OCI-LY3 (cell line): ENCODE measurements at regions not wholly inside any gene's neighbourhood (a gene's known extent, or its start where the extent isn't known, plus 50 kb on each side); places are given as distances from the start of the nearest gene placed in this dataset.

Experiments used
- H2AFZ ChIP-seq: fragments of 200-600, 300-600 bp; shearing (Covaris generic); 2 replicates; pipeline ENCODE4 v1.6.0; 2014; ENCODE audit warnings: antibody characterized with exemption, low read depth, low read length
- H3K27ac ChIP-seq: fragments of 200-600, 300-600 bp; sonication (generic); 2 replicates; pipeline ENCODE4 v1.5.1; 2014; ENCODE audit warnings: mild to moderate bottlenecking, low read length, moderate library complexity, mixed read lengths
- H3K27me3 ChIP-seq: fragments of 200-600, 300-600 bp; sonication (generic); 2 replicates; pipeline ENCODE4 v1.6.1; 2014; ENCODE audit warnings: low read depth, low read length, mixed read lengths
- H3K36me3 ChIP-seq: fragments of 200-600, 300-600 bp; sonication (generic); replicated peaks from 2 replicates; pipeline ENCODE3; 2014; ENCODE audit warnings: low read depth, low read length, mixed read lengths
- H3K4me1 ChIP-seq: fragments of 300-600, 200-600 bp; sonication (generic); 2 replicates; pipeline ENCODE4 v1.6.1; 2014; ENCODE audit warnings: low read length, mixed read lengths
- H3K4me2 ChIP-seq: fragments of 200-600, 300-600 bp; sonication (generic); 2 replicates; pipeline ENCODE4 v1.6.1; 2014; ENCODE audit warnings: low read length, mixed read lengths
- H3K4me3 ChIP-seq: fragments of 300-600, 200-600 bp; sonication (generic); 2 replicates; pipeline ENCODE4 v1.5.1; 2014; ENCODE audit warnings: antibody characterized with exemption, mild to moderate bottlenecking, low read length, moderate library complexity
- H3K79me2 ChIP-seq: fragments of 300-600, 200-600 bp; shearing (Covaris generic); 2 replicates; pipeline ENCODE4 v1.6.1; 2014; ENCODE audit warnings: mild to moderate bottlenecking, low read length, mixed read lengths
- H3K9ac ChIP-seq: fragments of 300-600, 200-600 bp; shearing (Covaris generic); 2 replicates; pipeline ENCODE4 v1.6.0; 2014; ENCODE audit warnings: mild to moderate bottlenecking, low read length, moderate library complexity
- H3K9me3 ChIP-seq: fragments of 200-600, 300-600 bp; shearing (Covaris generic); 2 replicates; pipeline ENCODE4 v1.6.1; 2014; ENCODE audit warnings: low read length, mixed read lengths; ENCODE audit not compliant: insufficient read depth
- H4K20me1 ChIP-seq: fragments of 200-600, 300-600 bp; sonication (generic); 2 replicates; pipeline ENCODE4 v1.6.1; 2016; ENCODE audit warnings: low read length, mixed read lengths; ENCODE audit not compliant: insufficient read depth
- CTCF ChIP-seq: fragments of 200-600, 300-600 bp; sonication (generic); IDR thresholded peaks from 2 replicates; pipeline ENCODE4 v1.5.1; 2014; ENCODE audit warnings: antibody characterized with exemption, low read length, low read depth
- EZH2phosphoT487 ChIP-seq: fragments of 200-600 bp; shearing (Covaris generic); IDR thresholded peaks from 2 replicates; pipeline ENCODE4 v1.6.1; 2018; ENCODE audit warnings: antibody characterized with exemption, mixed run types, low read depth

- H3K4me1 ChIP-seq = no peaks in the 10 kb centered on the region
- H2AFZ ChIP-seq = no peak overlapping the region
- TF ChIP-seq CTCF (no peak), EZH2phosphoT487 (no peak)
- H3K4me2 ChIP-seq = no peak overlapping the region
- H3K79me2 ChIP-seq = no peaks in the 10 kb centered on the region
- H3K27ac ChIP-seq = no peak overlapping the region
- no peaks in the 10 kb centered on the region for H3K36me3 ChIP-seq
- H4K20me1 ChIP-seq = no peaks in the 10 kb centered on the region
- no peak overlapping the region for H3K4me3 ChIP-seq
- H3K9me3 ChIP-seq = no peaks in the 10 kb centered on the region
- H3K27me3 ChIP-seq = peaks cover 11% of the 10 kb centered on the region
- no peak overlapping the region for H3K9ac ChIP-seq
Measured at GRCh38 chr12:124179936-124180607, 114.8 kb upstream of the RFLNA start.

GRCh38 chr12:124183172-124183571 is 111.7 kb upstream of the RFLNA start:
- no peak overlapping the region for H3K27ac ChIP-seq
- TF ChIP-seq EZH2phosphoT487 (no peak), CTCF (no peak)
- no peaks in the 10 kb centered on the region for H3K79me2 ChIP-seq
- H3K9ac ChIP-seq = no peak overlapping the region
- no peak overlapping the region for H2AFZ ChIP-seq
- peaks cover 3% of the 10 kb centered on the region; the same call in 1 of the 2 replicates for H3K27me3 ChIP-seq
- no peak overlapping the region for H3K4me2 ChIP-seq
- H4K20me1 ChIP-seq = no peaks in the 10 kb centered on the region
- H3K4me3 ChIP-seq = no peak overlapping the region
- no peaks in the 10 kb centered on the region for H3K9me3 ChIP-seq
- no peaks in the 10 kb centered on the region for H3K36me3 ChIP-seq
- no peaks in the 10 kb centered on the region for H3K4me1 ChIP-seq

GRCh38 chr12:124184456-124184855 is 110.4 kb upstream of the RFLNA start:
- Histone ChIP-seq H3K27me3 (peaks cover 4% of the 10 kb centered on the region; the same call in 1 of the 2 replicates), H3K4me1 (no peaks in the 10 kb centered on the region), H3K36me3 (no peaks in the 10 kb centered on the region), H2AFZ (no peak overlapping the region), H3K4me2 (no peak overlapping the region), H3K4me3 (no peak overlapping the region), H3K9me3 (no peaks in the 10 kb centered on the region), H3K79me2 (no peaks in the 10 kb centered on the region), H4K20me1 (no peaks in the 10 kb centered on the region), H3K9ac (no peak overlapping the region), H3K27ac (no peak overlapping the region)
- TF ChIP-seq EZH2phosphoT487 (no peak), CTCF (no peak)

- Histone ChIP-seq H2AFZ (no peak overlapping the region), H3K79me2 (no peaks in the 10 kb centered on the region), H3K27ac (no peak overlapping the region), H3K27me3 (peaks cover 4% of the 10 kb centered on the region; the same call in 1 of the 2 replicates), H4K20me1 (no peaks in the 10 kb centered on the region), H3K36me3 (no peaks in the 10 kb centered on the region), H3K9ac (no peak overlapping the region), H3K4me3 (no peak overlapping the region), H3K9me3 (no peaks in the 10 kb centered on the region), H3K4me2 (no peak overlapping the region), H3K4me1 (no peaks in the 10 kb centered on the region)
- TF ChIP-seq EZH2phosphoT487 (no peak), CTCF (no peak)
Measured at GRCh38 chr12:124185971-124186686, 108.8 kb upstream of the RFLNA start.
